Upper lobe of left lung (tissue), 4 donors: ENCODE measurements at regions not wholly inside any gene's neighbourhood (a gene's known extent, or its start where the extent isn't known, plus 50 kb on each side); places are given as distances from the start of the nearest gene placed in this dataset.

Source experiments
- POLR2A ChIP-seq, 4 donors: fragments of 450-650 bp; IDR thresholded peaks; one replicate each; pipeline ENCODE4 v1.5.1; 2016 to 2017; ENCODE audit warnings: antibody characterized with exemption in 4 of 4, mild to moderate bottlenecking in 2 of 4
- POLR2AphosphoS5 ChIP-seq, 2 donors: sonication (generic); formaldehyde crosslinking; IDR thresholded peaks; one replicate each; pipeline ENCODE4 v1.5.1; 2017; ENCODE audit warnings: antibody characterized with exemption in 2 of 2
- TF ChIP-seq, protein P1 (sequence below), 6 experiments: fragments of 450-650 bp in 4 of 6; fragments of 200-600 bp in 2 of 6; sonication (generic) in 2 of 6; IDR thresholded peaks; one replicate each; pipeline ENCODE4 v1.5.1; 2016 to 2019; ENCODE audit warnings: antibody characterized with exemption in 6 of 6

- TF ChIP-seq, protein P1, sequence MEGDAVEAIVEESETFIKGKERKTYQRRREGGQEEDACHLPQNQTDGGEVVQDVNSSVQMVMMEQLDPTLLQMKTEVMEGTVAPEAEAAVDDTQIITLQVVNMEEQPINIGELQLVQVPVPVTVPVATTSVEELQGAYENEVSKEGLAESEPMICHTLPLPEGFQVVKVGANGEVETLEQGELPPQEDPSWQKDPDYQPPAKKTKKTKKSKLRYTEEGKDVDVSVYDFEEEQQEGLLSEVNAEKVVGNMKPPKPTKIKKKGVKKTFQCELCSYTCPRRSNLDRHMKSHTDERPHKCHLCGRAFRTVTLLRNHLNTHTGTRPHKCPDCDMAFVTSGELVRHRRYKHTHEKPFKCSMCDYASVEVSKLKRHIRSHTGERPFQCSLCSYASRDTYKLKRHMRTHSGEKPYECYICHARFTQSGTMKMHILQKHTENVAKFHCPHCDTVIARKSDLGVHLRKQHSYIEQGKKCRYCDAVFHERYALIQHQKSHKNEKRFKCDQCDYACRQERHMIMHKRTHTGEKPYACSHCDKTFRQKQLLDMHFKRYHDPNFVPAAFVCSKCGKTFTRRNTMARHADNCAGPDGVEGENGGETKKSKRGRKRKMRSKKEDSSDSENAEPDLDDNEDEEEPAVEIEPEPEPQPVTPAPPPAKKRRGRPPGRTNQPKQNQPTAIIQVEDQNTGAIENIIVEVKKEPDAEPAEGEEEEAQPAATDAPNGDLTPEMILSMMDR (IDR thresholded peaks at IDR 0.05), result no peak
- TF ChIP-seq POLR2A (IDR thresholded peaks at IDR 0.05) (no peak), POLR2AphosphoS5 (IDR thresholded peaks at IDR 0.05) (no peak)
Measured at GRCh38 chr22:48305726-48306235, 1521.9 kb downstream of the BRD1 start.
